Right atrium auricular region (tissue), 2 donors: ENCODE measurements at regions not wholly inside any gene's neighbourhood (a gene's known extent, or its start where the extent isn't known, plus 50 kb on each side); places are given as distances from the start of the nearest gene placed in this dataset.

Experiments
- DNase-seq: peaks from one replicate; pipeline ENCODE4 v3.0.0-alpha.2; 2019; ENCODE audit warnings: low spot score
- H3K27ac ChIP-seq, 2 donors: fragments of 200-600 bp; sonication (generic); 1 replicate in 1 of 2; 2 replicates in 1 of 2; pipeline ENCODE4 v1.5.1; 2016 to 2019
- H3K27me3 ChIP-seq, 2 donors: fragments of 200-600 bp; sonication (generic); one replicate each; pipeline versions ENCODE4 v1.5.1 to v1.6.0; 2017 to 2019
- H3K36me3 ChIP-seq: fragments of 200-600 bp; sonication (generic); one replicate; pipeline ENCODE4 v1.5.1; 2016
- H3K4me1 ChIP-seq, 2 donors: fragments of 200-600 bp; sonication (generic); one replicate each; pipeline versions ENCODE4 v1.5.1 to v1.6.0; 2017 to 2019
- H3K4me3 ChIP-seq, 2 donors: fragments of 200-600 bp; sonication (generic); 1 replicate in 1 of 2; 2 replicates in 1 of 2; pipeline ENCODE4 v1.5.1; 2017 to 2019; ENCODE audit warnings: mild to moderate bottlenecking in 1 of 2, moderate library complexity in 1 of 2
- H3K9me3 ChIP-seq, 2 donors: fragments of 200-600 bp; sonication (generic); one replicate each; pipeline ENCODE4 v1.5.1; 2019
- TF ChIP-seq, protein P1 (sequence below), 2 donors: fragments of 200-600 bp; sonication (generic); IDR thresholded peaks; one replicate each; pipeline ENCODE4 v1.5.1; 2019; ENCODE audit warnings: antibody characterized with exemption in 2 of 2

DNA sequence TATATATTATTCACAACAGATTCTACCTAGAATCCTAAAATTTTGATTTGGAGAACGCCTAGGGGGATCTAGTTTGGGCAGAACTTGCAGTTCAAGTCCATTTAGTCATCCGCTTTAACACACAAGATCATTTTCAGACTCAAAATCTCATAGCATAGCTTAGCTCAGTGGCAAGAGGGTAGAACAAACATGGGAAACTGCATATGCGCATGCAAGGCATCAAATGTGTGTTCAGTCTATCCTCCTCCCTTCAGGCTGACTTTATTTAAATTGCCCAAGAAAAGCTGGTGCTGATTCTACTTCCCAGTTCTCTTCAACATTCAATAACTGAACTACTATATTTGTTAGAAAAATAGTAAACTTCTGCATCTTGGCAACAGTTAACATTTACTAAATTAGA lies 79.6 kb upstream of the NRXN1 start:
- DNase-seq, result no peak
- TF ChIP-seq, protein P1, sequence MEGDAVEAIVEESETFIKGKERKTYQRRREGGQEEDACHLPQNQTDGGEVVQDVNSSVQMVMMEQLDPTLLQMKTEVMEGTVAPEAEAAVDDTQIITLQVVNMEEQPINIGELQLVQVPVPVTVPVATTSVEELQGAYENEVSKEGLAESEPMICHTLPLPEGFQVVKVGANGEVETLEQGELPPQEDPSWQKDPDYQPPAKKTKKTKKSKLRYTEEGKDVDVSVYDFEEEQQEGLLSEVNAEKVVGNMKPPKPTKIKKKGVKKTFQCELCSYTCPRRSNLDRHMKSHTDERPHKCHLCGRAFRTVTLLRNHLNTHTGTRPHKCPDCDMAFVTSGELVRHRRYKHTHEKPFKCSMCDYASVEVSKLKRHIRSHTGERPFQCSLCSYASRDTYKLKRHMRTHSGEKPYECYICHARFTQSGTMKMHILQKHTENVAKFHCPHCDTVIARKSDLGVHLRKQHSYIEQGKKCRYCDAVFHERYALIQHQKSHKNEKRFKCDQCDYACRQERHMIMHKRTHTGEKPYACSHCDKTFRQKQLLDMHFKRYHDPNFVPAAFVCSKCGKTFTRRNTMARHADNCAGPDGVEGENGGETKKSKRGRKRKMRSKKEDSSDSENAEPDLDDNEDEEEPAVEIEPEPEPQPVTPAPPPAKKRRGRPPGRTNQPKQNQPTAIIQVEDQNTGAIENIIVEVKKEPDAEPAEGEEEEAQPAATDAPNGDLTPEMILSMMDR (IDR thresholded peaks at IDR 0.05), result no peak
- no peak overlapping the region for H3K4me3 ChIP-seq

DNA sequence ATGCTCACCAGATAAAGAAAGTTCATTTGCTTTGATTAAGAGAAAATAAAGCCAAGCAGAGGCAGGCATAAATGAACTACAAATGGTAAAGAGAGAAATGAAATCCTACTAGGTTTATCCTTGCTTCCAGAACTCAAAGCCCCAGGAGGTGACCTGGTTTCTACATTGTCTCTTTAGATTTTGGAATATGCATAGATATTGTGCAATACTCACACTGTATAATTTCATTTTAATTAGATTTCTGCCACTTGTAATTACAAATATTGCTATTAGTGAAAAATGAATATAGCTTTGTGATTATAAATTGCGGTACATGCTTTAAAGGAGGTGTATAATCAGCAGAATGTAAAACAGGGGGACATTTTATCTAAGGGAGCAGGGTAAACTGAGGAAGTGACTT lies 76.9 kb upstream of the NRXN1 start:
- H3K27me3 ChIP-seq, result no peaks in the 10 kb centered on the region
- H3K4me1 ChIP-seq, result no peaks in the 10 kb centered on the region
- H3K4me3 ChIP-seq, result no peak overlapping the region
- H3K36me3 ChIP-seq, result no peaks in the 10 kb centered on the region
- DNase-seq, result no peak
- no peaks in the 10 kb centered on the region for H3K9me3 ChIP-seq
- TF ChIP-seq, protein P1 (IDR thresholded peaks at IDR 0.05), result no peak
- no peak overlapping the region for H3K27ac ChIP-seq

More for the DNA sequence above, 79.6 kb upstream of the NRXN1 start:
- H3K36me3 ChIP-seq, result no peaks in the 10 kb centered on the region
- no peaks in the 10 kb centered on the region for H3K9me3 ChIP-seq
- no peaks in the 10 kb centered on the region for H3K4me1 ChIP-seq
- no peaks in the 10 kb centered on the region for H3K27me3 ChIP-seq
- no peak overlapping the region for H3K27ac ChIP-seq

DNA sequence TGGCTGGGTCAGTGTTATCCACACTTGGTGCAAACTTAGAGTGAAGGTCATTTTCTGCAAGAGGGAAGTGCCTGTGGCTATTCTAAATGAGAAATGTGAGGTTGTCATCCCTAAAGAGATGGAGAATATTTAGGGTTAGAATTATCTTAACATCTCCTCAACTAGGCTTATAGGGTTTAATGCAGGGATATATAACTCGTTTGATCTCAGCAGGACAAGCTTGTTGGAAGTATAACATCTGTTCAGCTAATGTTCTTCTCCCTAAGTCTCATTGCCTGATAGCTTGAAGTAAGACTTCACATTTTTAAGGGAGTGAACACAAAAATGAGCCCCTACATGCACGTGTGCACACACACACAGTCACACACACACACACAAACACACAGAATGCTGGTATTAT lies 75.9 kb upstream of the NRXN1 start:
- Histone ChIP-seq H3K36me3 (no peaks in the 10 kb centered on the region), H3K27me3 (no peaks in the 10 kb centered on the region), H3K9me3 (no peaks in the 10 kb centered on the region), H3K27ac (no peak overlapping the region), H3K4me3 (no peak overlapping the region), H3K4me1 (no peaks in the 10 kb centered on the region)
- DNase-seq, result no peak
- TF ChIP-seq, protein P1 (IDR thresholded peaks at IDR 0.05), result no peak

DNA sequence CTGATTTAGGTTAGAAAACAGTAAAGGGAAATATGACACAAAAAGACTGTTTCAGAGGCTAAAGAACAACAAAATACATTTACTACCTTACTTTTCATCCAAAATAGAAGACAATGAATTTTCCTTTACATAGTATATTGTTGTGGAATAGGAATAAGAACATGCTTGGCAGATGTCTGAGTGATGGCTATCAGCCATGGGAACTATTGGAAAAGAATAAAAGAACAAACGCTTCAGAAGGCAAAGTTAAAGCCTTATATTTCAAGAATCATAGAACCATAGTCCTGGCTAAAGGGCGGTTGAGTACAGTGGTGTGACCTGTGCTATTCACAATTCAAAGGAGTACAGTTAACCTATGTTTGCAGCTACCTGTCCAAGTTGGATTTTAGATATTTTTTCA lies 73.9 kb upstream of the NRXN1 start:
- H3K27me3 ChIP-seq, result no peaks in the 10 kb centered on the region
- no peaks in the 10 kb centered on the region for H3K9me3 ChIP-seq
- no peaks in the 10 kb centered on the region for H3K36me3 ChIP-seq
- H3K27ac ChIP-seq, result no peak overlapping the region
- no peaks in the 10 kb centered on the region for H3K4me1 ChIP-seq
- DNase-seq, result no peak
- TF ChIP-seq, protein P1 (IDR thresholded peaks at IDR 0.05), result no peak
- no peak overlapping the region for H3K4me3 ChIP-seq

DNA sequence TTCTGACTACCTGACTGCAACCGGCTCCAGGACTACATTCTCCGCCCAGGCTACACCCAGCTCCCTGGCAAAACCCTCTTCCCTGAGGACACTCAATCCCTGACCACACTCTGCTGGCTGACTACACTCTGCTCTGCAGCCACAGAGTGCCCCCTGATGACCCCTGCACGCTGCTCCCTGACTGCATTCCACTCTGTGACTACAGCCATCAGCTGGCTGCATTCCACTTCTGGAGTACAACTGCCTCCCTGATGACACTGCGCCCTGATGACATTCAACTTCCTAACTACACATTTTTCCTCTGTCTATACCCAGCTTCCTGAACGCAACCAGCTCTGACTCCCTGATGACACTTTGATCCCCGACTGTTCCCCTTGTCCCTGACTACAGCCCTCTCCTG lies 71.3 kb upstream of the NRXN1 start:
- no peak for DNase-seq
- TF ChIP-seq, protein P1 (IDR thresholded peaks at IDR 0.05), result no peak

DNA sequence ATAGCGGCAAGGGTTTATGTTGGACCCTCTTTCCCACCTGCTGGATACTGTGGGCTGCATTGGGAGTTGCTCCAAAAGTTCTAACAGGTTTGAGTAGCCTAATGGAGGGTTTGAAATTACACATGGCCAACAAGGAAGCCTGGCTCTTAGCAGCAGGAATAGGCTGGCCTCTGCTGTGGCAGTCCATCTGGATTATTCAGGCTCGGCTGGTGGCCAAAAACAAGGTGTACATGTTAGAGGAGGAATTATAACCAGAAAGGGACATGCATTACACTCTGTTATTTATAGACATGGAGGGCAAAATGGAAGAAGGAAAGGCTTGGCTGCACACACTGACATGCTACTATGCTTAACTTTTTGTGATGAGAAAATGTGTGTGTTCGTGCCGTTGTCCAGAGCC lies 61.1 kb upstream of the NRXN1 start:
- TF ChIP-seq, protein P1 (IDR thresholded peaks at IDR 0.05), result no peak
- Histone ChIP-seq H3K4me3 (no peak overlapping the region), H3K27ac (no peak overlapping the region), H3K27me3 (no peaks in the 10 kb centered on the region), H3K4me1 (no peaks in the 10 kb centered on the region), H3K9me3 (no peaks in the 10 kb centered on the region), H3K36me3 (no peaks in the 10 kb centered on the region)
- DNase-seq, result no peak

More for the DNA sequence above, 71.3 kb upstream of the NRXN1 start:
- H3K36me3 ChIP-seq, result no peaks in the 10 kb centered on the region
- H3K4me1 ChIP-seq, result no peaks in the 10 kb centered on the region
- H3K27me3 ChIP-seq, result no peaks in the 10 kb centered on the region
- H3K27ac ChIP-seq, result no peak overlapping the region
- no peak overlapping the region for H3K4me3 ChIP-seq
- no peaks in the 10 kb centered on the region for H3K9me3 ChIP-seq
